BJ (cell line): ENCODE measurements at regions not wholly inside any gene's neighbourhood (a gene's known extent, or its start where the extent isn't known, plus 50 kb on each side); places are given as distances from the start of the nearest gene placed in this dataset.

ENCODE experiments used
- CTCF ChIA-PET: fragments of 350-600 bp; formaldehyde crosslinking; extraction: SDS; loops from one replicate; lab custom pipeline; 2021; ENCODE audit warnings: antibody characterized with exemption, inconsistent platforms; lab: Yijun Ruan, JAX
- POLR2A ChIA-PET: fragments of 300-600 bp; sonication (Branson Sonifier 250); formaldehyde crosslinking; extraction: SDS; loops from one replicate; lab custom pipeline; 2021; ENCODE audit warnings: antibody characterized with exemption; lab: Charles Lee
- DNase-seq: peaks from one replicate; pipeline ENCODE4 v3.0.0-alpha.2; 2011; ENCODE audit warnings: low read depth
- H3K27me3 ChIP-seq: 2 replicates; pipeline ENCODE4 v1.6.0; 2011; ENCODE audit warnings: low read length; ENCODE audit not compliant: control insufficient read depth, insufficient read depth
- H3K36me3 ChIP-seq: 2 replicates; pipeline ENCODE4 v1.5.1; 2011; ENCODE audit warnings: low read length; ENCODE audit not compliant: control insufficient read depth, insufficient read depth
- H3K4me3 ChIP-seq: 2 replicates; pipeline ENCODE4 v1.5.1; 2011; ENCODE audit warnings: low read depth, mild to moderate bottlenecking, control low read depth, low read length
- CTCF ChIP-seq: IDR thresholded peaks from 2 replicates; pipeline ENCODE4 v1.5.1; 2011; ENCODE audit warnings: low read depth, mild to moderate bottlenecking, control low read depth, inconsistent platforms, low read length, moderate library complexity; ENCODE audit not compliant: insufficient read depth

GRCh38 chr7:81355911-81356310 lies 413.9 kb downstream of the HGF start:
- DNase-seq, result no peak
- TF ChIP-seq CTCF, result no peak
- Histone ChIP-seq H3K4me3 (no peak overlapping the region), H3K27me3 (no peaks in the 10 kb centered on the region), H3K36me3 (no peaks in the 10 kb centered on the region)
- POLR2A ChIA-PET, result no interaction called here
- CTCF ChIA-PET, result no interaction called here

GRCh38 chr7:81349044-81349443 lies 420.8 kb downstream of the HGF start:
- POLR2A ChIA-PET, result no interaction called here
- no peak for DNase-seq
- Histone ChIP-seq H3K4me3 (no peak overlapping the region), H3K27me3 (no peaks in the 10 kb centered on the region), H3K36me3 (no peaks in the 10 kb centered on the region)
- TF ChIP-seq CTCF, result no peak
- CTCF ChIA-PET, result no interaction called here

- H3K36me3 ChIP-seq, result no peaks in the 10 kb centered on the region
- DNase-seq, result peak; percentile 59
- H3K4me3 ChIP-seq, result no peak overlapping the region
- TF ChIP-seq CTCF, result no peak
- POLR2A ChIA-PET, result no interaction called here
- CTCF ChIA-PET, result no interaction called here
- H3K27me3 ChIP-seq, result no peaks in the 10 kb centered on the region
Observed at GRCh38 chr7:81339946-81340345, 421.1 kb upstream of the SEMA3C start.

- Histone ChIP-seq H3K27me3 (no peaks in the 10 kb centered on the region), H3K4me3 (no peak overlapping the region), H3K36me3 (no peaks in the 10 kb centered on the region)
- DNase-seq, result no peak
- POLR2A ChIA-PET, result interaction anchor here (0.7 kb wide), 1 partner anchor 17 kb away, joined by 3 read pairs; no protein-coding TSS in a partner anchor
- TF ChIP-seq CTCF, result no peak
- CTCF ChIA-PET, result interaction anchor here (0.7 kb wide), 1 partner anchor 19 kb away, joined by 3 read pairs; no protein-coding TSS in a partner anchor
Observed at GRCh38 chr7:81333536-81333935, 414.7 kb upstream of the SEMA3C start.

- no peak for DNase-seq
- Histone ChIP-seq H3K4me3 (no peak overlapping the region), H3K36me3 (no peaks in the 10 kb centered on the region), H3K27me3 (no peaks in the 10 kb centered on the region)
- ChIA-PET CTCF (interaction anchor here (0.7 kb wide), 1 partner anchor 19 kb away, joined by 3 read pairs; no protein-coding TSS in a partner anchor), POLR2A (interaction anchor here (0.7 kb wide), 1 partner anchor 17 kb away, joined by 3 read pairs; no protein-coding TSS in a partner anchor)
- no peak for TF ChIP-seq CTCF
Observed at GRCh38 chr7:81333004-81333403, 414.2 kb upstream of the SEMA3C start.
